Lower leg skin (tissue), 4 donors: ENCODE measurements at regions not wholly inside any gene's neighbourhood (a gene's known extent, or its start where the extent isn't known, plus 50 kb on each side); places are given as distances from the start of the nearest gene placed in this dataset.

Source experiments
- DNase-seq, 2 donors: peaks; one replicate each; pipeline ENCODE4 v3.0.0-alpha.2; 2019; ENCODE audit warnings: low spot score in 2 of 2
- H3K4me3 ChIP-seq: fragments of 200-600 bp; sonication (generic); 2 replicates; pipeline ENCODE4 v1.5.1; 2017; ENCODE audit warnings: mild to moderate bottlenecking, low read depth; ENCODE audit not compliant: poor library complexity, severe bottlenecking
- POLR2A ChIP-seq, 2 donors: fragments of 450-650 bp; IDR thresholded peaks; one replicate each; pipeline ENCODE4 v1.6.1; 2016 to 2017; ENCODE audit warnings: antibody characterized with exemption in 2 of 2, mild to moderate bottlenecking in 1 of 2, moderate library complexity in 1 of 2
- WGBS, 2 donors: methylation state at CpG; one replicate each; pipeline ENCODE4 v1.1.5; 2018; 5-methylcytosine and 5-hydroxymethylcytosine counted together
- intact Hi-C: fragments of 100-400 bp; cut with DNase I; formaldehyde crosslinking; loops from one replicate; pipeline ENCODE4 v1.15.0; 2023; ENCODE audit warnings: low total_unique reads
- TF ChIP-seq, protein P1 (sequence below), 3 donors: fragments of 450-650 bp; IDR thresholded peaks; one replicate each; pipeline ENCODE4 v1.5.1; 2016; ENCODE audit warnings: antibody characterized with exemption in 3 of 3, mild to moderate bottlenecking in 3 of 3, moderate library complexity in 2 of 3

GRCh38 chr2:6043238-6043637 lies 351.1 kb downstream of the SOX11 start:
- intact Hi-C loops: no loop called here
- no peak for DNase-seq
- 90% methylated on average over 9 of the region's 9 CpGs for WGBS, 2 donors
- no peak for TF ChIP-seq POLR2A (IDR thresholded peaks at IDR 0.05)
- TF ChIP-seq, protein P1, sequence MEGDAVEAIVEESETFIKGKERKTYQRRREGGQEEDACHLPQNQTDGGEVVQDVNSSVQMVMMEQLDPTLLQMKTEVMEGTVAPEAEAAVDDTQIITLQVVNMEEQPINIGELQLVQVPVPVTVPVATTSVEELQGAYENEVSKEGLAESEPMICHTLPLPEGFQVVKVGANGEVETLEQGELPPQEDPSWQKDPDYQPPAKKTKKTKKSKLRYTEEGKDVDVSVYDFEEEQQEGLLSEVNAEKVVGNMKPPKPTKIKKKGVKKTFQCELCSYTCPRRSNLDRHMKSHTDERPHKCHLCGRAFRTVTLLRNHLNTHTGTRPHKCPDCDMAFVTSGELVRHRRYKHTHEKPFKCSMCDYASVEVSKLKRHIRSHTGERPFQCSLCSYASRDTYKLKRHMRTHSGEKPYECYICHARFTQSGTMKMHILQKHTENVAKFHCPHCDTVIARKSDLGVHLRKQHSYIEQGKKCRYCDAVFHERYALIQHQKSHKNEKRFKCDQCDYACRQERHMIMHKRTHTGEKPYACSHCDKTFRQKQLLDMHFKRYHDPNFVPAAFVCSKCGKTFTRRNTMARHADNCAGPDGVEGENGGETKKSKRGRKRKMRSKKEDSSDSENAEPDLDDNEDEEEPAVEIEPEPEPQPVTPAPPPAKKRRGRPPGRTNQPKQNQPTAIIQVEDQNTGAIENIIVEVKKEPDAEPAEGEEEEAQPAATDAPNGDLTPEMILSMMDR (IDR thresholded peaks at IDR 0.05): no peak
- H3K4me3 ChIP-seq: no peak overlapping the region

- DNase-seq: no peak
- TF ChIP-seq, protein P1 (IDR thresholded peaks at IDR 0.05): no peak
- TF ChIP-seq POLR2A (IDR thresholded peaks at IDR 0.05): no peak
- WGBS, 2 donors: 60 to 73% methylated on average over 8 of the region's 8 CpGs
- no peak overlapping the region for H3K4me3 ChIP-seq
- intact Hi-C loops: loop anchor here (5.0 kb wide), 1 partner anchor 620 kb away; no protein-coding TSS in a partner anchor
Measured at GRCh38 chr2:6052649-6053048, 360.5 kb downstream of the SOX11 start.

DNA sequence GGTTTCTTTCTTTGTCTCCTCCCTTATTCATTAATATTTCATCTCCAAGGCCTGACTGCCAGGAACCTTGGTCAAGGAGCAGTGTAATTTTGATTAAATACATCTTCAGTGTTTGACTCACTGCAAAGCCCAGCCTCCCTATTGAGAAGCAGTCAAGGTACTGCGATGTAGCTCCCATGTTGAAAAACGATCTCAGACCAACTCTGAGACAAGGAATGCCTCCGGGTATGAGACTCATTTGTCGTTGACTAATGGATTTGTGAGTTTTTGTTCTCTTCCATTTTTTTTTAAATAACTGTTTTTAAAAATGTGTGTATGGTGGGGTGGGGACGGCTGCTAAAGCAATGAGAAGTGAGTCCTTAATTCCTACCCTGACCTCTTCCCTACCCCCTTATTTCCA lies 361.6 kb downstream of the SOX11 start:
- no peak overlapping the region for H3K4me3 ChIP-seq
- TF ChIP-seq, protein P1 (IDR thresholded peaks at IDR 0.05): no peak
- TF ChIP-seq POLR2A (IDR thresholded peaks at IDR 0.05): no peak
- no peak for DNase-seq
- intact Hi-C loops: loop anchor here (5.0 kb wide), 1 partner anchor 621 kb away; no protein-coding TSS in a partner anchor
- 43 to 54% methylated on average over 5 of the region's 5 CpGs for WGBS, 2 donors

DNA sequence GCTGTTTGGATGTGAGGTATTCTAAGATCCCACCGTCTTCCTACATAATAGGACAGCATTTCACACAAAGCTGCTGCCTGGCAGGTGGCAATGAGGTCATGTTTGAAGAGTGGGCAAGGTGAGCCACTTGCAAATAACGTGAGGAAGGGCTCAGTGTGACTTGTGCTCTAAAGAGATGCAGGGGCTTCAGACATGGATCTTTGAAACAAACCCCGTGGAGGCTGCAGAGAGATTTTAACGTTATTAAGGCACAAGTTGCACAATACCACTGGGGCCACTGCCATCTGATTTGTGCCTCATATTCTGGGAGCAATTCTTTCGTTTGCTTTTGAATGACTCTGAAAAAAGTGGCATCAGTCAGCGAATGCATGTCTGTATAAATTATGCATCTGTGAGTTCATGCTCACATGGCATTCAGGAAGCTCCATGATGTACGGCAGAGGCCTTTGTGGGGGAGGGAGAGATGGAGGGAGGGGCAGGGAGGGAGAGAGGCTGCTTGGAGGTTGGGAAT lies 362.0 kb downstream of the SOX11 start:
- TF ChIP-seq, protein P1 (IDR thresholded peaks at IDR 0.05): no peak
- no peak for TF ChIP-seq POLR2A (IDR thresholded peaks at IDR 0.05)
- WGBS, 2 donors: 23 to 31% methylated on average over 7 of the region's 7 CpGs
- intact Hi-C loops: loop anchor here (5.0 kb wide), 1 partner anchor 622 kb away; no protein-coding TSS in a partner anchor
- no peak overlapping the region for H3K4me3 ChIP-seq
- DNase-seq: no peak

DNA sequence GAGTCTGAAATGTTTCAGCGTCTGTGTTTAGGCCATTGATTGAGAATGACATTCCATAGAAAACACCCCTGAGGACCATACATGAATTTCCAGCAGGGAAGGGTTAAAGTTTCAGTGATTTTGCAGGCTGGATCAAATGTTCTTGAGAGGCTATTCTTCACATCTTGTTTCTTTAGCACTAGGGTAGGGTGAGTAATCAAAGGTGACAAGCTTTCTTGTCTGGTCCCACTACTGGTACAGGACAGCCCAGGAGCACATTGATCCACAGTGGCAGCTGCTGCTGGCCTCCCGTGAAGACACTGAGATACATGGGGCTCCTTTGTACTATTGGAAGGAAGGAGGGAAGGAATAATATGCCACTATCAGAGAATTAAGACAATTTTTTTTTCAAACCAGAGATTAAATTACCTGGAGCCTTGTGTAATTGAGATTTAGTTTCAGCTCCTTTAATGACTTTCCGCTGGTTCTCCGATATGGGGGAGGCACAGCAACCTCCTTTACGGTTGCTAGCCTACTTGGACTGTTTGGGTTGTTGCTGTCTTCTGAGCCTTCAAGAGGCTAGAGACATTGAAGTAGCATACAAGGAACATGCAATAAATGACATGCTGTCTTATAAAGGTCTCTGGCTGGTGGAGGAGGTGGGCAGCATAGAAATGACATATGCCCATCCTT lies 368.9 kb downstream of the SOX11 start:
- 86 to 95% methylated on average over 5 of the region's 5 CpGs for WGBS, 2 donors
- intact Hi-C loops: no loop called here
- no peak overlapping the region for H3K4me3 ChIP-seq
- DNase-seq: no peak
- TF ChIP-seq, protein P1 (IDR thresholded peaks at IDR 0.05): no peak
- TF ChIP-seq POLR2A (IDR thresholded peaks at IDR 0.05): no peak
